ENCODE measurements at regions not wholly inside any gene's neighbourhood (a gene's known extent, or its start where the extent isn't known, plus 50 kb on each side); places are given as distances from the start of the nearest gene placed in this dataset.

GRCh38 chr6:156009656-156010055, 554.0 kb upstream of the NOX3 start:
- no peak for ATAC-seq
- TF ChIP-seq ZNF565 (CRISPR knock-in tag; conservative IDR thresholded peaks at IDR 0.05; ENCODE audit: low read depth) (no peak), POU6F1 (CRISPR knock-in tag; IDR thresholded peaks at IDR 0.05; ENCODE audit: borderline replicate concordance, low read depth) (no peak)

- TF ChIP-seq ZFP3 (CRISPR knock-in tag; IDR thresholded peaks at IDR 0.05) (no peak), PATZ1 (CRISPR knock-in tag; IDR thresholded peaks at IDR 0.05; ENCODE audit: borderline replicate concordance) (no peak), BACH2 (CRISPR knock-in tag; IDR thresholded peaks at IDR 0.05; ENCODE audit: borderline replicate concordance) (no peak), POU6F1 (CRISPR knock-in tag; IDR thresholded peaks at IDR 0.05; ENCODE audit: borderline replicate concordance, low read depth) (no peak), ZNF70 (CRISPR knock-in tag; IDR thresholded peaks at IDR 0.05) (no peak), RARB (CRISPR knock-in tag; IDR thresholded peaks at IDR 0.05) (no peak), ZNF8 (CRISPR knock-in tag; IDR thresholded peaks at IDR 0.05) (no peak), TOX (CRISPR knock-in tag; IDR thresholded peaks at IDR 0.05; ENCODE audit: borderline replicate concordance) (no peak), PPARA (CRISPR knock-in tag; IDR thresholded peaks at IDR 0.05; ENCODE audit: borderline replicate concordance) (no peak), GLIS3 (CRISPR knock-in tag; IDR thresholded peaks at IDR 0.05) (no peak), ESRRG (CRISPR knock-in tag; IDR thresholded peaks at IDR 0.05) (no peak), ZFP30 (CRISPR knock-in tag; IDR thresholded peaks at IDR 0.05) (no peak)
Observed at GRCh38 chr6:156004796-156005195, 549.2 kb upstream of the NOX3 start.

GRCh38 chr6:155996151-155996550, 540.5 kb upstream of the NOX3 start:
- no peak for ATAC-seq
- TF ChIP-seq TOX (CRISPR knock-in tag; IDR thresholded peaks at IDR 0.05; ENCODE audit: borderline replicate concordance), result no peak
- TF ChIP-seq ZFP3 (CRISPR knock-in tag; IDR thresholded peaks at IDR 0.05), result no peak
- no peak for TF ChIP-seq ZNF70 (CRISPR knock-in tag; IDR thresholded peaks at IDR 0.05)
- TF ChIP-seq OSR1 (CRISPR knock-in tag; IDR thresholded peaks at IDR 0.05), result no peak
- no peak for TF ChIP-seq ZC3H10 (CRISPR knock-in tag; IDR thresholded peaks at IDR 0.05)
- TF ChIP-seq CSRNP3 (CRISPR knock-in tag; IDR thresholded peaks at IDR 0.05), result no peak
- TF ChIP-seq TCF4 (CRISPR knock-in tag; IDR thresholded peaks at IDR 0.05; ENCODE audit: borderline replicate concordance), result no peak
- TF ChIP-seq ARNTL (CRISPR knock-in tag; IDR thresholded peaks at IDR 0.05; ENCODE audit: borderline replicate concordance, low read depth), result no peak
- no peak for TF ChIP-seq PATZ1 (CRISPR knock-in tag; IDR thresholded peaks at IDR 0.05; ENCODE audit: borderline replicate concordance)
- TF ChIP-seq ZNF565 (CRISPR knock-in tag; conservative IDR thresholded peaks at IDR 0.05; ENCODE audit: low read depth), result no peak
- TF ChIP-seq BACH2 (CRISPR knock-in tag; IDR thresholded peaks at IDR 0.05; ENCODE audit: borderline replicate concordance), result no peak
- TF ChIP-seq CSDC2 (CRISPR knock-in tag; IDR thresholded peaks at IDR 0.05), result no peak
- TF ChIP-seq POU6F1 (CRISPR knock-in tag; IDR thresholded peaks at IDR 0.05; ENCODE audit: borderline replicate concordance, low read depth), result no peak
- TF ChIP-seq SNAI2 (CRISPR knock-in tag; IDR thresholded peaks at IDR 0.05), result no peak

More at GRCh38 chr6:156004796-156005195, 549.2 kb upstream of the NOX3 start:
- ATAC-seq, result no peak
